Astrocyte of the spinal cord (primary cell): ENCODE measurements at regions not wholly inside any gene's neighbourhood (a gene's known extent, or its start where the extent isn't known, plus 50 kb on each side); places are given as distances from the start of the nearest gene placed in this dataset.

Experiments
- DNase-seq: peaks from one replicate; pipeline ENCODE4 v3.0.0; 2011; ENCODE audit warnings: low read depth, low spot score
- H3K4me3 ChIP-seq: 2 replicates; pipeline ENCODE4 v1.5.1; 2011; ENCODE audit warnings: low read depth, mild to moderate bottlenecking, low read length, moderate library complexity
- in situ Hi-C: cut with HindIII; loops from 2 replicates; pipeline ENCODE4 v1.10.0; 2017; ENCODE audit warnings: low sequenced_read_pairs
- TF ChIP-seq, protein P1 (sequence below): IDR thresholded peaks from 2 replicates; pipeline ENCODE4 v1.5.1; 2012; ENCODE audit warnings: low read depth, mild to moderate bottlenecking, low read length, inconsistent platforms

DNA sequence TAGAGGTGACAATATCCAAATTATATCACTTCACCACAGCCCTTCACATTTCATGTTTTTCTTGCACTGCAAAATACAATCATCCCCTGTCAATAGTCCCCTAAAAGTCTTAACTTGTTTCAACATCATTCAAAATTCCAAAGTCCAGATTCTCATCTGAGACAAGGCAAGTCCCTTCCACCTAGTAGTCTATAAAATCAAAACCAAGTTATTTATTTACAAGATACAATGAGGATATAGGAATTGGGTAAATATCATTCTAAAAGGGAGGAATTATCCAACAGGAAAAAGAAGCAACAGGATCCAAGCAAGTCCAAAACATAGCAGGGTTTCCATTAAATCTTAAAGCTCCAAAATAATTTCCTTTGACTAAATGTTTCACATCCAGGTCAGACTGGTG is 1076.1 kb upstream of the TMEFF2 start:
- in situ Hi-C loops, result no loop called here
- TF ChIP-seq, protein P1, sequence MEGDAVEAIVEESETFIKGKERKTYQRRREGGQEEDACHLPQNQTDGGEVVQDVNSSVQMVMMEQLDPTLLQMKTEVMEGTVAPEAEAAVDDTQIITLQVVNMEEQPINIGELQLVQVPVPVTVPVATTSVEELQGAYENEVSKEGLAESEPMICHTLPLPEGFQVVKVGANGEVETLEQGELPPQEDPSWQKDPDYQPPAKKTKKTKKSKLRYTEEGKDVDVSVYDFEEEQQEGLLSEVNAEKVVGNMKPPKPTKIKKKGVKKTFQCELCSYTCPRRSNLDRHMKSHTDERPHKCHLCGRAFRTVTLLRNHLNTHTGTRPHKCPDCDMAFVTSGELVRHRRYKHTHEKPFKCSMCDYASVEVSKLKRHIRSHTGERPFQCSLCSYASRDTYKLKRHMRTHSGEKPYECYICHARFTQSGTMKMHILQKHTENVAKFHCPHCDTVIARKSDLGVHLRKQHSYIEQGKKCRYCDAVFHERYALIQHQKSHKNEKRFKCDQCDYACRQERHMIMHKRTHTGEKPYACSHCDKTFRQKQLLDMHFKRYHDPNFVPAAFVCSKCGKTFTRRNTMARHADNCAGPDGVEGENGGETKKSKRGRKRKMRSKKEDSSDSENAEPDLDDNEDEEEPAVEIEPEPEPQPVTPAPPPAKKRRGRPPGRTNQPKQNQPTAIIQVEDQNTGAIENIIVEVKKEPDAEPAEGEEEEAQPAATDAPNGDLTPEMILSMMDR, result no peak
- no peak overlapping the region for H3K4me3 ChIP-seq
- no peak for DNase-seq

DNA sequence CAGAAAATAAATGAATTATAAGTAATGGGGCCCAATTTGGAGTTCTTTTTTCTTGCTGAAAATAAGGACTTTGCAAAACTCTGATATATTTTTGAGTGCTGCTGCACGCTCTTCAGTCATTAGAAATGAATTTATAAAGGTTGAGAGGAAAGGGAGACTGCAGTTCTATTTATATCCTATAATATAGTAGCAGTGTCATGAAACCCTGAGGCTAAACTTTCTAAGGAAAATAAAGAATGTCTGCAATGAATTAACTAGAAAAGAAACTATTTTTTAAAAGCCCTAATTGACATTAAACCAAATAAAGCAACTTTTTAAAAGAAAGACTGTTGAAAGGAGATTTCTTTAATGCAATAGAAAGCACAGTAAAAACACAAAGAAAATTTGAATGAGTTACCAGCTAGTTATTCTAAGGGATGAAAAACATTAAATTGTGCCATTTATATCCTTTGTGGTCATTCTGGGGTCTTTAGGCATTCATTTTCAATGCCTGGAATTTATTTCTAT is 1072.8 kb upstream of the TMEFF2 start:
- no peak overlapping the region for H3K4me3 ChIP-seq
- DNase-seq, result no peak
- in situ Hi-C loops, result no loop called here
- TF ChIP-seq, protein P1, result no peak

DNA sequence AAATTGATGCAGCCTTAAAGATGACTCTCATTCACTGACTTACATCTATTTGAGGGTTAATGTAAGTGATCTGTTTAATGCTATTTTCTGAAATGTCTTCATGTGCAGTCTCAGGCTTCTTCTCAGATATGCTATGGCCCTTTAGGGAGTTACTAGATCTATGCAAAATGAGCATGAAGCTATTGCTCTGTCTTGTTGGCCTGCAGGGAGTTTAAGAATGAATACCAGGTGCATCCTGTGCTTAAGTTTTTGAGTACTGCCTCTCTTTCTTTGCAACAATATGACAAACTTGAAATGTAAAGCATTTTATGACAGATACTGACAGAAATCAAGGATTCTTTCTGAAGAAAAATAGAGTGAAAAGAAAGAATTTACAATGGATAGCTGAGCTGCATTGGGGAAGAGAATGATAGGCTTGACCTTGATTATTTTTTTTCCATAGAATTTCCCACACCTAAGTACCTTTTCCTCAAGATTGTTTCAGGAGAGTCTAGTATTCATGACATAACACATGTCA is 1058.3 kb upstream of the TMEFF2 start:
- no peak for DNase-seq
- in situ Hi-C loops, result no loop called here
- no peak overlapping the region for H3K4me3 ChIP-seq
- TF ChIP-seq, protein P1, result no peak

DNA sequence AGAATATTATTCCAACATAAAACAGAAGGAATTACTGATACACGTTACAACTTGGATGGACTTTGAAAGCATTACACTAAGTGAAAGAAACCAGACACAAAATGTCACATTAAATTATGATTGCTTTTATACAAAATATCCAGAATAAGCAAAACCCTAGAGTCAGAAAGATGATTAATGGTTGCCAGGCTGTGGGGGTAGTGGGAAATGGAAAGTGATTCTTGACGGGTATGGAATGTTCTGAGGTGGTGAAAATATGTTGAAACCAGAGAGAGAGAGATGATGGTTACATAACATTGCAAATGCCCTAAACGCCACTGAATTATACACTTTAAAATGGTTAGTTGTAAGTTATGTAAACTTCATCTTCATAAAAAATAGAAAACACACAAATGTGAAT is 1057.2 kb upstream of the TMEFF2 start:
- no peak for DNase-seq

DNA sequence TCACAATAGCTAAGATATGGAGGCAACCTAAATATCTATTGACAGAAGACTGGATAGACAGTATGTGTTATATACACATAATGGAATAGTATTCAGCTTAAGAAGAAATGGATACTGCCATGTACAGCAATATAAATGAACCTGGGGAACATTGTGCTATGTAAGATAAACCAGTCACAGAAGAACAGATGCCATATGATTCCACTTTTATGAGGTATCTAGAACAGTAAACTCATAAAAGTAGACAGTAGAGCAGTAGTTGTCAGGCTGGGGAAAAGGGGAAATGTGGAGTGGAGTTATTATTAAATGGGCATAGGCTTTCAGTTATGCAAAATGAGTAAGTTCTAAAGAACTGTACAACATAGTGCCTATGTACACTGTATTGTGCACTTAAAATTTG is 1055.7 kb upstream of the TMEFF2 start:
- DNase-seq, result no peak
- TF ChIP-seq, protein P1, result no peak
- in situ Hi-C loops, result no loop called here

More for the DNA sequence above, 1057.2 kb upstream of the TMEFF2 start:
- in situ Hi-C loops, result no loop called here
- TF ChIP-seq, protein P1, result no peak
- no peak overlapping the region for H3K4me3 ChIP-seq

DNA sequence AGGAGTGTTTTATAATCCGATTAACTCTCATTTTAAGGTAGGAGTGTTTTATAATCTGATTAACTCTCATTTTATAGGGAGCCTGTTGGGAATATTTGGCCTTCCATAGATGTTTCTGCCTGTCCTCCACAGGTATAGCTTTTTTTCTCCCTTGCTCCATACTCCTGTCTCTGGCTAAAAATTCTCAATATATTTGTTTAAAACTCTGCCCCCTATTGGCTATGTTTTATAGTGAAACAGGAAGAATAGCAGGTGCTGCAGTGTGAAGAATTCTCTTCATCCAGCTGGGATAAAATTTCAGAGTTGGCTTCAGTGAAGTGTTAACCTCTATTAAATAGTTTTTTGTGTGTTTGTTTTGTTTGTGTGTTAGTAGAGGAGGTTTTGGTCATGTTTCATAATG is 1046.0 kb upstream of the TMEFF2 start:
- no peak overlapping the region for H3K4me3 ChIP-seq
- DNase-seq, result no peak
- TF ChIP-seq, protein P1, result peak; percentile 38
- in situ Hi-C loops, result no loop called here

More for the DNA sequence above, 1055.7 kb upstream of the TMEFF2 start:
- H3K4me3 ChIP-seq, result no peak overlapping the region

DNA sequence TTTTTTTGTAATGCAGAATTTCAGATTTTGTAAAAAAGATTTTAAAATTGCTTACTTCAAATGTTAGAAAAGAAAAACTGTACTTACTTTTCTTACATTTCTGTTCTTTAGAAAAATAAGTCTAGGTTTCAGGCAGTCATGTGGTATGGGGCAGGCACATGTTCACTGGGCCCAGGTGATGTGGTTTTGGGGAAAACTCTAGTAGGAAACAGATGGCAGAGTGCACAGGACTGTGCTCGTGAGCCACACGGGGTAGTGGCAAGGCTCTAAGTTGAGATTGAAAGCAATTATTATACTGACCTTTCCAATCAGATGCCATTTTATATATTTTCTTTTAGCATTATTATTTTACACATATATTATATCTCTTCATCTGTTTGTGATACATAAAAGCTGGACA is 1036.9 kb upstream of the TMEFF2 start:
- in situ Hi-C loops, result no loop called here
- TF ChIP-seq, protein P1, result no peak
- H3K4me3 ChIP-seq, result no peak overlapping the region
- no peak for DNase-seq
